ENCODE measurements at regions not wholly inside any gene's neighbourhood (a gene's known extent, or its start where the extent isn't known, plus 50 kb on each side); places are given as distances from the start of the nearest gene placed in this dataset.

DNA sequence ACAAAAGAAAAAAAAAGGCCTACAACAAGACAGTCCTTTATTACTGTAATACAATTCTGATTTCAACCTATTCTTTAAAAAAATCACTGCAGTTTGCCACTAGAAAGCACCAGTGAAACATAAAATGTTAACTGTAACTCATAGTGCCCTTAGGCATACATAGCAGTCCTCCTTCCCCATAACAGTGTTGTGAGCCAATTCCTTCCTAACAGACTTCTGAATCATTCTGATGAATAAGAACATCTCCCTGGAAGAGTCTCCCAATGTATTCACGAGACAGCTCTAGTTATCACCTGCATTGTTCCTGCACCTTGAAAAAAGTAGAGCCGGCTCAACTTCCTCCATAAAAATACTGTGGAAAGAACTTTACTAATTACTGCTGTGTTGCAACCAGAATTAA, 213.6 kb upstream of the FSCB start:
- Histone ChIP-seq H3K4me2 (ENCODE audit: low read length) (no peak overlapping the region), H4K20me1 (ENCODE audit: insufficient read depth, low read length) (no peaks in the 10 kb centered on the region), H3K79me2 (ENCODE audit: insufficient read depth, low read depth, low read length) (no peaks in the 10 kb centered on the region), H3K9me2 (ENCODE audit: insufficient read depth, low read length) (no peaks in the 10 kb centered on the region), H3K4me3 (ENCODE audit: low read depth, low read length, poor library complexity, severe bottlenecking) (no peak overlapping the region), H3K27ac (ENCODE audit: low read depth, low read length, poor library complexity, severe bottlenecking) (no peak overlapping the region), H3K9me3 (ENCODE audit: low read length) (no peaks in the 10 kb centered on the region), H2AFZ (ENCODE audit: low read length) (no peak overlapping the region), H3K4me1 (ENCODE audit: insufficient read depth, low read length, poor library complexity, severe bottlenecking) (no peaks in the 10 kb centered on the region), H3K36me3 (ENCODE audit: insufficient read depth, low read length) (no peaks in the 10 kb centered on the region)
- ChIA-PET CTCF (ENCODE audit: unreplicated experiment) (no interaction called here), POLR2A (interaction anchor here (0.7 kb wide), 1 partner anchor 12 kb away, joined by 3 read pairs; no protein-coding TSS in a partner anchor)
- TF ChIP-seq EZH2phosphoT487 (IDR thresholded peaks at IDR 0.05; ENCODE audit: borderline replicate concordance, low read depth, low read length): no peak
- TF ChIP-seq, protein P1, sequence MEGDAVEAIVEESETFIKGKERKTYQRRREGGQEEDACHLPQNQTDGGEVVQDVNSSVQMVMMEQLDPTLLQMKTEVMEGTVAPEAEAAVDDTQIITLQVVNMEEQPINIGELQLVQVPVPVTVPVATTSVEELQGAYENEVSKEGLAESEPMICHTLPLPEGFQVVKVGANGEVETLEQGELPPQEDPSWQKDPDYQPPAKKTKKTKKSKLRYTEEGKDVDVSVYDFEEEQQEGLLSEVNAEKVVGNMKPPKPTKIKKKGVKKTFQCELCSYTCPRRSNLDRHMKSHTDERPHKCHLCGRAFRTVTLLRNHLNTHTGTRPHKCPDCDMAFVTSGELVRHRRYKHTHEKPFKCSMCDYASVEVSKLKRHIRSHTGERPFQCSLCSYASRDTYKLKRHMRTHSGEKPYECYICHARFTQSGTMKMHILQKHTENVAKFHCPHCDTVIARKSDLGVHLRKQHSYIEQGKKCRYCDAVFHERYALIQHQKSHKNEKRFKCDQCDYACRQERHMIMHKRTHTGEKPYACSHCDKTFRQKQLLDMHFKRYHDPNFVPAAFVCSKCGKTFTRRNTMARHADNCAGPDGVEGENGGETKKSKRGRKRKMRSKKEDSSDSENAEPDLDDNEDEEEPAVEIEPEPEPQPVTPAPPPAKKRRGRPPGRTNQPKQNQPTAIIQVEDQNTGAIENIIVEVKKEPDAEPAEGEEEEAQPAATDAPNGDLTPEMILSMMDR (conservative IDR thresholded peaks at IDR 0.05; ENCODE audit: low read length): no peak
- no TSS peak for BruUV-seq (replicated peaks)
- intact Hi-C loops (cut with micrococcal nuclease; ENCODE audit: unreplicated experiment): no loop called here
- no peak for DNase-seq (ENCODE audit: low spot score)

DNA sequence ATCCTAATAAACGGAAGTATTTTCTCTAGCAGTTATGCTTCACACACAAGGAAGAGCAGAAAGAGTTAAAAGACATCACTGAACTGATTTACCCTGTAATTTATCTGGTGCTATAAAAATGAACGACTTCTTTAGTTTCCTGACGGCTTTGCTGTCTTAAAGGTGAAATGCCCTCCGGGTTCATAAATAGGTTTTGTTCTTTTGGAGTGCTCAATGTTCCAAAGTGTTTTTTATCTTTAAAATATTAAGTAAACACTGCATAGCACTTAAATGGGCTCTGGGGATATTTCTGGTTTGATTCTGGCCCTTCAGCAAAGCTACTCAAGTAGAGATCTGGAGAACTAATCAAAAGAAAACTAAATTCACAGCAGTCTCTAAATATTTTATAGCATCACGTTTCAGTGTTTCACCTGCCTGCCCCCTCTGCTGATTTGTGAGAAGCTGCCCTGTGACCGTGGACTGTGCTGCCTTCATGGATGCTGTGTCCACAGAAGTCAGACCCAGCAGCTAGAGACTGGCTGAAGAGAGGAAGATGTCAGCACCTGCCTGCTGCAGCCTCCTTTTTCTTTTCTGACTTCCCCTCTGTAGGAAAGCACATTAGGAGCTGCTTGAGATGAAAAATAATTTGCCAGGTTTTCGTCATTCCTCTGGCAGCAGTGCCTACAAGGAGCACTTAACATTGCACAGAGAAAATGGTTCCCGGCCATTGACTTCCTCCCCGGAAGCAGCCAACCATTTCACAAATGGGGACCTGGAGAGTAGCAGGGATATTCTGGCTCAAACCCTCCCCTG, 205.1 kb upstream of the FSCB start:
- Histone ChIP-seq H2AFZ (ENCODE audit: low read length) (no peak overlapping the region), H3K4me2 (ENCODE audit: low read length) (no peak overlapping the region), H4K20me1 (ENCODE audit: insufficient read depth, low read length) (no peaks in the 10 kb centered on the region), H3K4me1 (ENCODE audit: insufficient read depth, low read length, poor library complexity, severe bottlenecking) (no peaks in the 10 kb centered on the region), H3K79me2 (ENCODE audit: insufficient read depth, low read depth, low read length) (no peaks in the 10 kb centered on the region), H3K9me2 (ENCODE audit: insufficient read depth, low read length) (no peaks in the 10 kb centered on the region), H3K27ac (ENCODE audit: low read depth, low read length, poor library complexity, severe bottlenecking) (no peak overlapping the region), H3K4me3 (ENCODE audit: low read depth, low read length, poor library complexity, severe bottlenecking) (no peak overlapping the region), H3K9me3 (ENCODE audit: low read length) (no peaks in the 10 kb centered on the region), H3K36me3 (ENCODE audit: insufficient read depth, low read length) (no peaks in the 10 kb centered on the region)
- BruUV-seq (replicated peaks): no TSS peak
- no peak for DNase-seq (ENCODE audit: low spot score)
- POLR2A ChIA-PET: no interaction called here
- TF ChIP-seq, protein P1 (conservative IDR thresholded peaks at IDR 0.05; ENCODE audit: low read length): no peak
- TF ChIP-seq EZH2phosphoT487 (IDR thresholded peaks at IDR 0.05; ENCODE audit: borderline replicate concordance, low read depth, low read length): no peak
- CTCF ChIA-PET (ENCODE audit: unreplicated experiment): no interaction called here
- intact Hi-C loops (cut with micrococcal nuclease; ENCODE audit: unreplicated experiment): no loop called here

DNA sequence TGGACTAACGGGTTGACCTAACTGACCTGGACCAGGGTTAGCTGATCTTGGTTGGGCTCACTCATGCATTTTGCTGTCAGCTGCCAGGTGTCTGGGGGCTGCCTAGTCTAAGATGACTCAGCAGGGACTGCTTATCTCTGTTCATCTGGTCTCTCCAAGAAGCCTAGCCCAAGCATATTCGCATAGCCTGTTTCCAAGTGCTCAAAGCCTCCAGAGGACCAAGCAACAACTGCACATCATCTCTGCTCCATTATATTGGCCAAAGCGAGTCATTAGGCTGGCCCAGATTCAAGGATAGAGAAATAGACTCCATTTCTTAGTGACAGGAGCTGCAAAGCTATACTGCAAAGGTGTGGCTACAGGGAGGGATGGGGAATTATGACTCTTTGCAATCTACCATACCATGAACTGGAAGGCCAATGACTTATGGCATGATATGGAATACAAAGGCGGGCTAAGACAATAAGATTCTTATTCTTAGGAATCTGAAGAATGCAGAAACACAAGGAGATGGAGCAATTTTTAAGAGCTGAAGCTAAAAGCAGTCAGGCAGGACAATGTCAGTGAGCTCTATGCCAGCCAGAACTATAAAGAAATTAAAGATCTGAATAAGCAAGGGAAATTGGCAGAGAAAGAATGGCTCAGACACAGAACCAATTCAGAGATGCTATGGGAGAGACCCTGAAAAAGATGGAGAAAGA, 194.6 kb upstream of the FSCB start:
- BruUV-seq (replicated peaks): no TSS peak
- POLR2A ChIA-PET: interaction anchor here (0.5 kb wide), 1 partner anchor 373 kb away, joined by 5 read pairs; no protein-coding TSS in a partner anchor
- H3K9me3 ChIP-seq (ENCODE audit: low read length): no peaks in the 10 kb centered on the region

More for the DNA sequence above, 194.6 kb upstream of the FSCB start:
- CTCF ChIA-PET (ENCODE audit: unreplicated experiment): no interaction called here
- Histone ChIP-seq H3K36me3 (ENCODE audit: insufficient read depth, low read length) (no peaks in the 10 kb centered on the region), H3K79me2 (ENCODE audit: insufficient read depth, low read depth, low read length) (no peaks in the 10 kb centered on the region), H4K20me1 (ENCODE audit: insufficient read depth, low read length) (no peaks in the 10 kb centered on the region), H3K4me2 (ENCODE audit: low read length) (no peak overlapping the region), H3K27ac (ENCODE audit: low read depth, low read length, poor library complexity, severe bottlenecking) (no peak overlapping the region), H3K4me1 (ENCODE audit: insufficient read depth, low read length, poor library complexity, severe bottlenecking) (no peaks in the 10 kb centered on the region), H2AFZ (ENCODE audit: low read length) (no peak overlapping the region), H3K4me3 (ENCODE audit: low read depth, low read length, poor library complexity, severe bottlenecking) (no peak overlapping the region), H3K9me2 (ENCODE audit: insufficient read depth, low read length) (no peaks in the 10 kb centered on the region)
- intact Hi-C loops (cut with micrococcal nuclease; ENCODE audit: unreplicated experiment): no loop called here
- TF ChIP-seq EZH2phosphoT487 (IDR thresholded peaks at IDR 0.05; ENCODE audit: borderline replicate concordance, low read depth, low read length): no peak
- TF ChIP-seq, protein P1 (conservative IDR thresholded peaks at IDR 0.05; ENCODE audit: low read length): no peak
- DNase-seq (ENCODE audit: low spot score): no peak

Measured in OCI-LY7 (cell line).